Neural progenitor cell (in vitro differentiated cells): ENCODE measurements at regions not wholly inside any gene's neighbourhood (a gene's known extent, or its start where the extent isn't known, plus 50 kb on each side); places are given as distances from the start of the nearest gene placed in this dataset.

Experiments
- DNase-seq: peaks from one replicate; pipeline ENCODE4 v3.0.0-alpha.2; 2016; ENCODE audit warnings: low spot score
- H2AFZ ChIP-seq: fragments of 200-600 bp; sonication (generic); replicated peaks from 2 replicates; pipeline ENCODE4 v1.6.1; 2016; ENCODE audit warnings: antibody characterized with exemption
- H3F3A ChIP-seq: fragments of 200-600 bp; sonication (generic); 2 replicates; pipeline ENCODE4 v1.6.1; 2016; ENCODE audit warnings: antibody characterized with exemption, low read depth
- H3K27ac ChIP-seq: fragments of 200-600 bp; sonication (generic); 2 replicates; pipeline ENCODE4 v1.5.1; 2016; ENCODE audit warnings: mild to moderate bottlenecking
- H3K27me3 ChIP-seq: fragments of 200-600 bp; sonication (generic); 2 replicates; pipeline ENCODE4 v1.6.1; 2016; ENCODE audit warnings: mild to moderate bottlenecking, moderate library complexity
- H3K36me3 ChIP-seq: fragments of 200-600 bp; sonication (generic); 2 replicates; pipeline ENCODE4 v1.5.1; 2016
- H3K4me1 ChIP-seq: fragments of 200-600 bp; sonication (generic); 2 replicates; pipeline ENCODE4 v1.6.1; 2016; ENCODE audit warnings: mixed run types
- H3K4me2 ChIP-seq: fragments of 200-600 bp; sonication (generic); 2 replicates; pipeline ENCODE4 v1.6.1; 2016
- H3K4me3 ChIP-seq: fragments of 200-600 bp; sonication (generic); 2 replicates; pipeline ENCODE4 v1.5.1; 2016
- H3K79me2 ChIP-seq: fragments of 200-600 bp; sonication (generic); 2 replicates; pipeline ENCODE4 v1.6.1; 2016; ENCODE audit warnings: low read depth
- H3K9ac ChIP-seq: fragments of 200-600 bp; sonication (generic); 2 replicates; pipeline ENCODE4 v1.6.1; 2016
- H3K9me3 ChIP-seq: fragments of 200-600 bp; sonication (generic); 2 replicates; pipeline ENCODE4 v1.5.1; 2016; ENCODE audit warnings: low read depth
- H4K20me1 ChIP-seq: fragments of 200-600 bp; sonication (generic); 2 replicates; pipeline ENCODE4 v1.6.1; 2016; ENCODE audit warnings: low read depth
- H3K27ac Mint-ChIP-seq: 3 replicates; pipeline ENCODE4 v1.8.0; 2021; ENCODE audit warnings: mixed read lengths
- H3K27me3 Mint-ChIP-seq: 2 replicates; pipeline ENCODE4 v1.8.0; 2022; ENCODE audit warnings: low read depth, mild to moderate bottlenecking, inconsistent platforms, moderate library complexity, mixed read lengths; ENCODE audit not compliant: insufficient read depth
- H3K36me3 Mint-ChIP-seq: 3 replicates; pipeline ENCODE4 v1.8.0; 2021; ENCODE audit warnings: mixed read lengths
- H3K4me1 Mint-ChIP-seq: 3 replicates; pipeline ENCODE4 v1.8.0; 2021; ENCODE audit warnings: mixed read lengths
- H3K4me3 Mint-ChIP-seq: 3 replicates; pipeline ENCODE4 v1.8.0; 2021; ENCODE audit warnings: mild to moderate bottlenecking, moderate library complexity, mixed read lengths
- H3K9me3 Mint-ChIP-seq: 3 replicates; pipeline ENCODE4 v1.8.0; 2020; ENCODE audit warnings: mixed read lengths
- EZH2 ChIP-seq: fragments of 200-600 bp; sonication (generic); IDR thresholded peaks from 2 replicates; pipeline ENCODE4 v1.6.1; 2017; ENCODE audit warnings: antibody characterized with exemption, mild to moderate bottlenecking, moderate library complexity
- EZH2phosphoT487 ChIP-seq: fragments of 200-600 bp; sonication (generic); IDR thresholded peaks from 2 replicates; pipeline ENCODE4 v1.6.1; 2017; ENCODE audit warnings: antibody characterized with exemption
- TF ChIP-seq, protein P1 (sequence below): fragments of 200-600 bp; sonication (generic); IDR thresholded peaks from 2 replicates; pipeline ENCODE4 v1.5.1; 2017; ENCODE audit warnings: antibody characterized with exemption, mild to moderate bottlenecking

DNA sequence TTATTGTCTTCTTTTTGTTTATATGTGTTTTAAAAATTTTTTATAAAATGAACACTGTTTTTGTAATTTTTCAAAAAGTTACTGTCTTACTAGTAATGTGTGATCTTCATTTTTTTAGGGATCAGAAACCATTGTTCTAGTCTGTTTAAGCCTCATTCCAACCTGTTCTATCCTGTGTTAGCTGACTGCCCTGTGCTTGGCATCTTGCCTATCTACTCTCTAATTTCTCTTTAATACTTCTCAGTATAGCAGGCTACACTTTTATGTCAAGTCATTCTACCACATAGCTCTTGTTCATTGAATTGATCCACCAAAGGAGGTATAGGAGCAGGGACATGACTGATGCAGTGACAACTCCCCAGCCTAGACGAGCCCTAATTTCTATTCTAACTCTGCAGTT lies 70.2 kb upstream of the PLS3 start:
- Mint-ChIP-seq H3K9me3 (no peaks in the 10 kb centered on the region), H3K4me3 (no peak overlapping the region), H3K36me3 (no peaks in the 10 kb centered on the region), H3K27me3 (peaks cover 2% of the 10 kb centered on the region), H3K27ac (no peak overlapping the region), H3K4me1 (peaks cover 9% of the 10 kb centered on the region)
- Histone ChIP-seq H3K79me2 (no peaks in the 10 kb centered on the region), H3K36me3 (no peaks in the 10 kb centered on the region), H3K9ac (no peak overlapping the region), H3K4me1 (peaks cover 34% of the 10 kb centered on the region), H3K27me3 (no peaks in the 10 kb centered on the region), H4K20me1 (no peaks in the 10 kb centered on the region), H2AFZ (peak overlapping the region; percentile 0), H3K4me2 (no peak overlapping the region), H3K9me3 (no peaks in the 10 kb centered on the region), H3K27ac (no peak overlapping the region), H3K4me3 (no peak overlapping the region), H3F3A (peaks cover 13% of the 10 kb centered on the region)
- TF ChIP-seq EZH2 (no peak), EZH2phosphoT487 (no peak)
- TF ChIP-seq, protein P1, sequence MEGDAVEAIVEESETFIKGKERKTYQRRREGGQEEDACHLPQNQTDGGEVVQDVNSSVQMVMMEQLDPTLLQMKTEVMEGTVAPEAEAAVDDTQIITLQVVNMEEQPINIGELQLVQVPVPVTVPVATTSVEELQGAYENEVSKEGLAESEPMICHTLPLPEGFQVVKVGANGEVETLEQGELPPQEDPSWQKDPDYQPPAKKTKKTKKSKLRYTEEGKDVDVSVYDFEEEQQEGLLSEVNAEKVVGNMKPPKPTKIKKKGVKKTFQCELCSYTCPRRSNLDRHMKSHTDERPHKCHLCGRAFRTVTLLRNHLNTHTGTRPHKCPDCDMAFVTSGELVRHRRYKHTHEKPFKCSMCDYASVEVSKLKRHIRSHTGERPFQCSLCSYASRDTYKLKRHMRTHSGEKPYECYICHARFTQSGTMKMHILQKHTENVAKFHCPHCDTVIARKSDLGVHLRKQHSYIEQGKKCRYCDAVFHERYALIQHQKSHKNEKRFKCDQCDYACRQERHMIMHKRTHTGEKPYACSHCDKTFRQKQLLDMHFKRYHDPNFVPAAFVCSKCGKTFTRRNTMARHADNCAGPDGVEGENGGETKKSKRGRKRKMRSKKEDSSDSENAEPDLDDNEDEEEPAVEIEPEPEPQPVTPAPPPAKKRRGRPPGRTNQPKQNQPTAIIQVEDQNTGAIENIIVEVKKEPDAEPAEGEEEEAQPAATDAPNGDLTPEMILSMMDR = no peak
- no peak for DNase-seq

DNA sequence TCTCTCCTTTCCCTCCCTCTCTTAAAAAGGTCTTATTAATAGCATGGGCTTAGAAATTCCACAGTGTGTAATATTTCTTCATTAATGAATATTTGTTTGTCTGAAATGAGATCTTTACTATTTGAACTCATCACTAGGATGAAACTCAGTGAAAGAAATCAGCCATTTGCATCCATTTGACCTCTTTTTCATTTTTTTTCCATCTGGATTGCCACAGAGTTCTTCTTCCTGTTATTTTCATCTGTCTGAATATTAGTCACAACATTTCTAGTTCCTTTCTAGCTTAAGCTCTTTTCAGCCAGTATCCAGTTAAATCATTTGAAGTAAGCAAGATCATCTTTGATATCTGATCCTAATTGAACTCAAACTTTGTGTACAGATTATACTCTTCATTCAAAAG lies 69.2 kb upstream of the PLS3 start:
- H4K20me1 ChIP-seq = no peaks in the 10 kb centered on the region
- peaks cover 9% of the 10 kb centered on the region for H3K4me1 Mint-ChIP-seq
- no peak overlapping the region for H2AFZ ChIP-seq
- H3K9me3 Mint-ChIP-seq = no peaks in the 10 kb centered on the region
- no peak overlapping the region for H3K4me2 ChIP-seq
- H3K27me3 Mint-ChIP-seq = peaks cover 2% of the 10 kb centered on the region
- H3K27me3 ChIP-seq = no peaks in the 10 kb centered on the region
- no peak overlapping the region for H3K4me3 ChIP-seq
- no peak overlapping the region for H3K4me3 Mint-ChIP-seq
- H3K9me3 ChIP-seq = no peaks in the 10 kb centered on the region
- H3K79me2 ChIP-seq = no peaks in the 10 kb centered on the region
- TF ChIP-seq, protein P1 = no peak
- TF ChIP-seq EZH2 = no peak
- TF ChIP-seq EZH2phosphoT487 = no peak
- H3K27ac ChIP-seq = no peak overlapping the region
- peaks cover 13% of the 10 kb centered on the region for H3F3A ChIP-seq
- no peak overlapping the region for H3K27ac Mint-ChIP-seq
- H3K36me3 Mint-ChIP-seq = no peaks in the 10 kb centered on the region
- no peaks in the 10 kb centered on the region for H3K36me3 ChIP-seq
- peaks cover 43% of the 10 kb centered on the region for H3K4me1 ChIP-seq
- DNase-seq = no peak
- H3K9ac ChIP-seq = no peak overlapping the region

DNA sequence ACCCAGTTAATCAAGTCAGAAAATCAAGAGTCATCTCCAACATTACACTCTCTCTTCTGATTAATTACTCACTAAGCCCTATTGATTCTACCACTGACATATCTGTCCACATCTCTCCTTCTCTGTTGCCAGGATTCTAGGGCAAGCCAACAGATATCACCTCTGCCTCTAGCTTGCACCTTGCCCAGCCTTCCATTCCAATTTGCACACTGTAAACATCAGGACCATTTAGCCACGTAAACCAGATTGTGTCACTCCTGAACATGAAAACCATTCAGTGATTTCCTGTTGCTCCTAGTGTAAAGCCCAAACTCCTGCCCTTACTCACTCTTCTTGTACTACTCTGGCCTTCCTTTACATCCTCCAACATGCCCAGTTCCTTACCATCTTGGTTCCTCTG lies 68.0 kb upstream of the PLS3 start:
- Histone ChIP-seq H3K9me3 (no peaks in the 10 kb centered on the region), H3K27ac (no peak overlapping the region), H3F3A (peaks cover 13% of the 10 kb centered on the region), H3K4me1 (peaks cover 45% of the 10 kb centered on the region), H3K4me3 (no peak overlapping the region), H4K20me1 (no peaks in the 10 kb centered on the region), H3K79me2 (no peaks in the 10 kb centered on the region), H3K9ac (no peak overlapping the region), H3K36me3 (no peaks in the 10 kb centered on the region), H3K27me3 (no peaks in the 10 kb centered on the region), H3K4me2 (no peak overlapping the region), H2AFZ (no peak overlapping the region)
- Mint-ChIP-seq H3K9me3 (no peaks in the 10 kb centered on the region), H3K4me1 (peaks cover 9% of the 10 kb centered on the region), H3K4me3 (no peak overlapping the region), H3K27ac (no peak overlapping the region), H3K27me3 (no peaks in the 10 kb centered on the region), H3K36me3 (no peaks in the 10 kb centered on the region)
- TF ChIP-seq, protein P1 = no peak
- TF ChIP-seq EZH2phosphoT487 = no peak
- no peak for TF ChIP-seq EZH2
- no peak for DNase-seq
